Vagina (tissue), 2 donors: ENCODE measurements at regions not wholly inside any gene's neighbourhood (a gene's known extent, or its start where the extent isn't known, plus 50 kb on each side); places are given as distances from the start of the nearest gene placed in this dataset.

Source experiments
- DNase-seq, 2 donors: peaks; one replicate each; pipeline ENCODE4 v3.0.0-alpha.2; 2017; ENCODE audit errors: extremely low spot score in 2 of 2
- H3K27ac ChIP-seq: fragments of 200-600 bp; sonication (generic); one replicate; pipeline ENCODE4 v1.5.1; 2019
- H3K27me3 ChIP-seq: fragments of 200-600 bp; sonication (generic); one replicate; pipeline ENCODE4 v1.5.1; 2019
- H3K36me3 ChIP-seq, 2 donors: fragments of 200-600 bp; sonication (generic); one replicate each; pipeline ENCODE4 v1.5.1; 2017 to 2019
- H3K4me1 ChIP-seq: fragments of 200-600 bp; sonication (generic); one replicate; pipeline ENCODE4 v1.5.1; 2019
- H3K4me3 ChIP-seq, 2 donors: fragments of 200-600 bp; sonication (generic); 1 replicate in 1 of 2; 2 replicates in 1 of 2; pipeline ENCODE4 v1.5.1; 2016 to 2019
- H3K9me3 ChIP-seq: fragments of 200-600 bp; sonication (generic); one replicate; pipeline ENCODE4 v1.5.1; 2019
- CTCF ChIP-seq, 3 experiments: fragments of 450-650 bp in 2 of 3; fragments of 200-600 bp in 1 of 3; sonication (generic) in 1 of 3; IDR thresholded peaks; one replicate each; pipeline ENCODE4 v1.5.1; 2017 to 2019; ENCODE audit warnings: antibody characterized with exemption in 3 of 3, mild to moderate bottlenecking in 2 of 3, moderate library complexity in 2 of 3
- POLR2A ChIP-seq, 2 donors: fragments of 450-650 bp; IDR thresholded peaks; one replicate each; pipeline ENCODE4 v1.6.1; 2017; ENCODE audit warnings: antibody characterized with exemption in 2 of 2, mild to moderate bottlenecking in 2 of 2, moderate library complexity in 2 of 2
- POLR2AphosphoS5 ChIP-seq, 2 donors: sonication (generic); formaldehyde crosslinking; IDR thresholded peaks; one replicate each; pipeline ENCODE4 v1.9.0; 2017; ENCODE audit warnings: antibody characterized with exemption in 2 of 2, mild to moderate bottlenecking in 2 of 2, low read depth in 1 of 2; ENCODE audit not compliant: insufficient read depth in 1 of 2
- intact Hi-C: fragments of 100-400 bp; cut with DNase I; formaldehyde crosslinking; loops from one replicate; pipeline ENCODE4 v1.15.1; 2023

GRCh38 chr6:140576004-140576555 lies 1201.6 kb upstream of the CITED2 start:
- no peak overlapping the region for H3K27ac ChIP-seq
- no peaks in the 10 kb centered on the region for H3K27me3 ChIP-seq
- intact Hi-C loops, result no loop called here
- no peaks in the 10 kb centered on the region for H3K36me3 ChIP-seq
- no peak for DNase-seq
- peaks cover 12% of the 10 kb centered on the region for H3K4me1 ChIP-seq
- H3K4me3 ChIP-seq, result no peak overlapping the region
- H3K9me3 ChIP-seq, result no peaks in the 10 kb centered on the region
- TF ChIP-seq CTCF (IDR thresholded peaks at IDR 0.05) (no peak), POLR2AphosphoS5 (IDR thresholded peaks at IDR 0.05; ENCODE audit: insufficient read depth in 1 of 2, low read depth in 1 of 2) (no peak), POLR2A (IDR thresholded peaks at IDR 0.05) (no peak)

GRCh38 chr6:140572867-140573266 lies 1198.4 kb upstream of the CITED2 start:
- Histone ChIP-seq H3K27ac (no peak overlapping the region), H3K36me3 (no peaks in the 10 kb centered on the region), H3K4me1 (peaks cover 12% of the 10 kb centered on the region), H3K9me3 (no peaks in the 10 kb centered on the region), H3K4me3 (no peak overlapping the region), H3K27me3 (no peaks in the 10 kb centered on the region)
- intact Hi-C loops, result no loop called here
- TF ChIP-seq POLR2AphosphoS5 (IDR thresholded peaks at IDR 0.05; ENCODE audit: insufficient read depth in 1 of 2, low read depth in 1 of 2) (no peak), POLR2A (IDR thresholded peaks at IDR 0.05) (no peak), CTCF (IDR thresholded peaks at IDR 0.05) (no peak)
- no peak for DNase-seq

- Histone ChIP-seq H3K4me1 (peaks cover 12% of the 10 kb centered on the region), H3K9me3 (no peaks in the 10 kb centered on the region), H3K27ac (no peak overlapping the region), H3K4me3 (no peak overlapping the region), H3K27me3 (no peaks in the 10 kb centered on the region), H3K36me3 (no peaks in the 10 kb centered on the region)
- intact Hi-C loops, result no loop called here
- no peak for DNase-seq
- TF ChIP-seq POLR2A (IDR thresholded peaks at IDR 0.05) (no peak), POLR2AphosphoS5 (IDR thresholded peaks at IDR 0.05; ENCODE audit: insufficient read depth in 1 of 2, low read depth in 1 of 2) (peak in 1 of 2 donors; percentile 58)
Observed at GRCh38 chr6:140572129-140572528, 1197.7 kb upstream of the CITED2 start.

GRCh38 chr6:140571145-140571544 lies 1196.7 kb upstream of the CITED2 start:
- H3K4me3 ChIP-seq, result no peak overlapping the region
- no peaks in the 10 kb centered on the region for H3K36me3 ChIP-seq
- H3K27ac ChIP-seq, result no peak overlapping the region
- DNase-seq, result no peak
- no peaks in the 10 kb centered on the region for H3K27me3 ChIP-seq
- TF ChIP-seq CTCF (IDR thresholded peaks at IDR 0.05) (no peak), POLR2AphosphoS5 (IDR thresholded peaks at IDR 0.05; ENCODE audit: insufficient read depth in 1 of 2, low read depth in 1 of 2) (no peak), POLR2A (IDR thresholded peaks at IDR 0.05) (no peak)
- H3K4me1 ChIP-seq, result peaks cover 12% of the 10 kb centered on the region
- intact Hi-C loops, result no loop called here
- no peaks in the 10 kb centered on the region for H3K9me3 ChIP-seq

GRCh38 chr6:140567466-140567865 lies 1193.0 kb upstream of the CITED2 start:
- Histone ChIP-seq H3K36me3 (no peaks in the 10 kb centered on the region), H3K27ac (no peak overlapping the region), H3K9me3 (no peaks in the 10 kb centered on the region), H3K4me1 (peaks cover 7% of the 10 kb centered on the region), H3K4me3 (no peak overlapping the region), H3K27me3 (no peaks in the 10 kb centered on the region)
- no peak for DNase-seq
- intact Hi-C loops, result no loop called here
- no peak for TF ChIP-seq CTCF (IDR thresholded peaks at IDR 0.05)
- TF ChIP-seq POLR2AphosphoS5 (IDR thresholded peaks at IDR 0.05; ENCODE audit: insufficient read depth in 1 of 2, low read depth in 1 of 2), result no peak
- TF ChIP-seq POLR2A (IDR thresholded peaks at IDR 0.05), result no peak
